ENCODE measurements at regions not wholly inside any gene's neighbourhood (a gene's known extent, or its start where the extent isn't known, plus 50 kb on each side); places are given as distances from the start of the nearest gene placed in this dataset.
"Not testable (repeated sequence)": the region's sequence is repeated elsewhere in the genome, so short reads cannot be mapped to it uniquely, and the experiment has no call there.

DNA sequence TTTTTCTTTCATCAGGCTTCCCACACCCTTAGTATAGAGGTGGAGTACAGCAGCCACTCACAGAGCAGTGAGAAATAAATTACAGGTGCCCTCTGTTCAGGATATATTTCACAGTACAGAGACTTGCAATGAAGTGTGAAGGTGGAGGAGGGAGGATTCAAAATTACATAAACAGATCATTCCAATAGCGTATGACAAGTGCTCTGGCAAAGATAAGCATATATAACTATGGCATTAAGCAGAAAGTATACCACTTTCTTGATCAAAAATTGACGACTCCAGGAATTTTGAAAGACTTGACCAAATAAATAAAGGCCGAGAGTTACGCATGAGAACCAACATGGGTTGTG lies 108.7 kb downstream of the GPX5 start:
- peaks cover 10 to 34% (median 23%) of the 10 kb centered on the region in 3 donors for H3K27me3 ChIP-seq (ENCODE audit: control insufficient read depth in 3 of 3, insufficient read depth in 3 of 3, low read length in 3 of 3)
- FAIRE-seq (no peak), DNase-seq (no peak)
- WGBS, 3 donors = 11 to 17% (median 13%) methylated on average over 4 of the region's 4 CpGs
- H3K36me3 ChIP-seq (ENCODE audit: control insufficient read depth in 3 of 3, insufficient read depth in 2 of 3, low read depth in 1 of 3, low read length in 3 of 3) = no peaks in the 10 kb centered on the region
- H3K4me3 ChIP-seq (ENCODE audit: low read depth in 1 of 3, low read length in 3 of 3) = peak overlapping the region in 1 of 3 donors; percentile 33
- H3K27ac ChIP-seq (ENCODE audit: low read depth in 1 of 3, low read length in 2 of 3) = no peak overlapping the region
- H3K9me3 ChIP-seq (ENCODE audit: control insufficient read depth in 2 of 2, insufficient read depth in 1 of 2, low read depth in 1 of 2, low read length in 1 of 2) = peaks cover 0 to 1% of the 10 kb centered on the region in 2 donors
- peaks cover 0 to 4% (median 0%) of the 10 kb centered on the region in 3 donors for H3K4me1 ChIP-seq (ENCODE audit: control insufficient read depth in 3 of 3, insufficient read depth in 2 of 3, low read depth in 1 of 3, low read length in 2 of 3)

DNA sequence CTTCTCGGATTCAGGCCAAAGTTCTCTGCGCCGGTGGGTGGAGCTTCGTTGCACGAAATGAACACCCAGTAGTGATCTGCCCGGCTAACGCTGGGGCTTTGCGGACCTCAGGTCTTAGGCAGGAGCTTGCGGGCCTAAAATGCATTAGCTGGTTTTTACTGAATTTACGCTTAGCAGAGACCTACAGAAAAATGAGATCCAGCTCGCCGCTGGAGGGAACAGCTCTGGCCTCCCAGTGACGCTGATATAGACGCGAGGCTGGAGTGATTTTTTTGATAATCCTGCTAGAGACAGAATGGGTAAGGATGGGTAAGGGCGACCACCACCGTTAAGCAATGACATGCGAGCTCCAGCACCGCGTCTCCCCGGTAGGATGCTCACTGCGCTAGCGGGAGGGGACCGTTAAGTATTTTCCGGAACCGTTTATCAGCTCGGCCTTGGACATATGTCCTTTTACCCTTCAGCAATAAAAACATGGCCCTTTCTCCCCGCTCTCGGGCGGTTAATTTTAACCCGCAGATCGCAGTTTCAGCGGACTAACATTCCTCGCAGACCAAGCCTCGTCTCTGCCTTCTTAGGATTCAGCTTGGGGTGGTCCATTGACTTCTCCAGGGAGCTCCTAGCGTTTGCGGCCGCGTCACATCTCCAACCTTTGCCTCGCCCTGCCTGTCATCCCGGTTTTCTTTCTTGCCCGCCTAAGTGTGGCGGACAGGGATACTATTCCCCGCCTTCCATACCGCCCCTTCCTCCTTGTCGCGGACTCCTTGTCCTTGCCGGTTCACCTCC lies 109.3 kb downstream of the GPX5 start:
- Histone ChIP-seq H3K27me3 (ENCODE audit: control insufficient read depth in 3 of 3, insufficient read depth in 3 of 3, low read length in 3 of 3) (peaks cover 10 to 34% (median 23%) of the 10 kb centered on the region in 3 donors), H3K4me3 (ENCODE audit: low read depth in 1 of 3, low read length in 3 of 3) (peak overlapping the region in 1 of 3 donors; percentile 33), H3K36me3 (ENCODE audit: control insufficient read depth in 3 of 3, insufficient read depth in 2 of 3, low read depth in 1 of 3, low read length in 3 of 3) (no peaks in the 10 kb centered on the region), H3K4me1 (ENCODE audit: control insufficient read depth in 3 of 3, insufficient read depth in 2 of 3, low read depth in 1 of 3, low read length in 2 of 3) (peaks cover 0 to 4% (median 0%) of the 10 kb centered on the region in 3 donors), H3K27ac (ENCODE audit: low read depth in 1 of 3, low read length in 2 of 3) (no peak overlapping the region), H3K9me3 (ENCODE audit: control insufficient read depth in 2 of 2, insufficient read depth in 1 of 2, low read depth in 1 of 2, low read length in 1 of 2) (peaks cover 0 to 1% of the 10 kb centered on the region in 2 donors)
- DNase-seq = peak in 1 of 2 donors; percentile 35
- FAIRE-seq = no peak
- 2 to 8% (median 5%) methylated on average over 47 to 48 of the region's 48 CpGs for WGBS, 3 donors

DNA sequence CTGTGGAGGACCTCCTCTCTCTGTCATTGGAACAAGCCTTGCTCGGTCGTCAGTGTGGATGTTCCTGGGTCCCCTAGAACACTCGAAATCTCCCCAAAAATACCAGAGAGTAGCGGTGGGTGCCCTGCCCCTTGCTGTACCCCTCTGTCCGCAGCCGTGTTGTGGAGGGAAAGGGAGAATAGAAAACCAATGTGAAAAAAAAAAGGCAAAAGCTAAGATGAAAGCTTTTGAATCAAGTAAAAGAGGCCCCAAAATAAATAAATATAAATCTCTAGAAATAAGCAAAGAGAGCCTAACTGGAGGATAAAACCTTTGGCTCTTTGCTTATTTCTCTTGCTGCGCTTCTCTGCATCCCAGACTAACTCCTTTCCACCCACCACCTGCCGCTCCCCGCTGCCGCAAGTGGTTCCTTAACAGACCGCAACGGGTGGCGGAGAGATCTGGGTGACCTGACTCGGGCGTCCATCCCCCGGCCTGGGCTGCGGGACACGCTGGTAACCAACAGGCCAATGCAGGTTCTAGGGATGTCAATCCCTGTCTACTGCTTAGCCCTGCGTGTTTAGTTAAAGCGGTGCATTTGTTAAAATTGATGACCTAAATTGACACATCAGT lies 110.0 kb downstream of the GPX5 start:
- H3K4me3 ChIP-seq (ENCODE audit: low read depth in 1 of 3, low read length in 3 of 3) = peak overlapping the region in 1 of 3 donors; percentile 33
- peaks cover 0 to 4% (median 0%) of the 10 kb centered on the region in 3 donors for H3K4me1 ChIP-seq (ENCODE audit: control insufficient read depth in 3 of 3, insufficient read depth in 2 of 3, low read depth in 1 of 3, low read length in 2 of 3)
- no peak overlapping the region for H3K27ac ChIP-seq (ENCODE audit: low read depth in 1 of 3, low read length in 2 of 3)
- DNase-seq = no peak
- FAIRE-seq = no peak
- H3K36me3 ChIP-seq (ENCODE audit: control insufficient read depth in 3 of 3, insufficient read depth in 2 of 3, low read depth in 1 of 3, low read length in 3 of 3) = no peaks in the 10 kb centered on the region
- H3K9me3 ChIP-seq (ENCODE audit: control insufficient read depth in 2 of 2, insufficient read depth in 1 of 2, low read depth in 1 of 2, low read length in 1 of 2) = peaks cover 0 to 1% of the 10 kb centered on the region in 2 donors
- peaks cover 10 to 34% (median 23%) of the 10 kb centered on the region in 3 donors for H3K27me3 ChIP-seq (ENCODE audit: control insufficient read depth in 3 of 3, insufficient read depth in 3 of 3, low read length in 3 of 3)
- WGBS, 3 donors = 4 to 13% (median 7%) methylated on average over 20 of the region's 20 CpGs

DNA sequence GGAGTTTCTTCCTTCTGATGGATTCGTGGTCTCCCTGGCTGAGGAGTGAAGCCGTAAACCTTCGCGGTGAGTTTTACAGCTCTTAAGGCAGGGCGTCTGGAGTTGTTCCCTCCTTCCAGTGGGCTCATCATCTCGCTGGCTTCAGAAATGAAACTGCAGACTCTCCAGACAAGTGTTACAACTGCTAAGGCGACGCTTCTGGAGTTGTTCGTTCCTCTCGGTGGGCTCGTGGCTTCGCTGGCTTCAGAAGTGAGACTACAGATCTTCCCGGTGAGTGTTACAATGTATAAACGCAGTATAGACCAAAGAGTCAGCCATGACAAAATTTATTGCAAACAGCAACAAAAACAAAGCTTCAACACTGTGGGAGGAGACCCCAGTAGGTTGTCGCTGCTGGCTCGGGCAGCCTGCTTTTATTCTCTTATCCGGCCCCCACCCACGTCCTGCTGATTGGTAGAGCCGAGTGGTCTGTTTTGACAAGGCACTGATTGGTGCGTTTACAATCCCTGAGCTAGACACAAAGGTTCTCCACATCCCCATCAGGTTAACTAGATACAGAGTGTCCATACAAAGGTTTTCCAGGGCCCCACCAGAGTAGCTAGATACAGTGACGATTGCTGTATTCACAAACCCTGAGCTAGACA lies 113.2 kb downstream of the GPX5 start:
- H3K9me3 ChIP-seq (ENCODE audit: control insufficient read depth in 2 of 2, insufficient read depth in 1 of 2, low read depth in 1 of 2, low read length in 1 of 2) = no peaks in the 10 kb centered on the region
- FAIRE-seq = no peak
- peaks cover 5 to 31% (median 18%) of the 10 kb centered on the region in 3 donors for H3K27me3 ChIP-seq (ENCODE audit: control insufficient read depth in 3 of 3, insufficient read depth in 3 of 3, low read length in 3 of 3)
- no peak for DNase-seq
- 85 to 88% (median 86%) methylated on average over 21 of the region's 21 CpGs for WGBS, 3 donors
- no peaks in the 10 kb centered on the region for H3K36me3 ChIP-seq (ENCODE audit: control insufficient read depth in 3 of 3, insufficient read depth in 2 of 3, low read depth in 1 of 3, low read length in 3 of 3)
- H3K4me3 ChIP-seq (ENCODE audit: low read depth in 1 of 3, low read length in 3 of 3) = no peak overlapping the region
- H3K4me1 ChIP-seq (ENCODE audit: control insufficient read depth in 3 of 3, insufficient read depth in 2 of 3, low read depth in 1 of 3, low read length in 2 of 3) = peaks cover 0 to 4% (median 0%) of the 10 kb centered on the region in 3 donors
- H3K27ac ChIP-seq (ENCODE audit: low read depth in 1 of 3, low read length in 2 of 3) = no peak overlapping the region

DNA sequence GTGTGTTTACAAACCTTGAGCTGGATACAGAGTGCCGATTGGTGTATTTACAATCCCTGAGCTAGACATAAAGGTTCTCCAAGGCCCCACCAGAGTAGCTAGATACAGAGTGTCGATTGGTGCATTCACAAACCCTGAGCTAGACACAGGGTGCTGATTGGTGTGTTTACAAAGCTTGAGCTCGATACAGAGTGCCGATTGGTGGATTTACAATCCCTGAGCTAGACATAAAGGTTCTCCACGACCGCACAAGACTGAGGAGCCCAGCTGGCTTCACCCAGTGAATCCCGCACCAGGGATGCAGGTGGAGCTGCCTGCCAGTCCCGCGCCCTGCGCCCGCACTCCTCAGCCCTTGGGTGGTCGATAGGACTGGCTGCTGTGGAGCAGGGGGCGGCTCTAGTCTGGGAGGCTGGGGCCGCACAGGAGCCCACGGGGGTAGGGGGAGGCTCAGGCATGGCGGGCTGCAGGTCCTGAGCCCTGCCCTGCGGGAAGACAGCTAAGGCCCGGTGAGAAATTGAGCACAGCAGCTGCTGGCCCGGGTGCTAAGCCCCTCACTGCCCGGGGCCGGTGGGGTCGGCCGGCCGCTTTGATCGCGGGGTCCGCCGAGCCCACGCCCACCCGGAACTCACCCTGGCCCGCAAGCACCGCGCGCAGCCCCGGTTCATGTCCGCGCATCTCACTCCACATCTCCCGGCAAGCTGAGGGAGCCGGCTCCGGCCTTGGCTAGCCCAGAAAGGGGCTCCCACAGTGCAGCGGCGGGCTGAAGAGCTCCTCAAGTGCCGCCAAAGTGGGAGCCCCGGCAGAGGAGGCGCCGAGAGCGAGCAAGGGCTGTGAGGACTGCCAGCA lies 114.0 kb downstream of the GPX5 start:
- not testable (repeated sequence) for H3K4me3 ChIP-seq (ENCODE audit: low read depth in 1 of 3, low read length in 3 of 3); H3K27ac ChIP-seq (ENCODE audit: low read depth in 1 of 3, low read length in 2 of 3); H3K9me3 ChIP-seq (ENCODE audit: control insufficient read depth in 2 of 2, insufficient read depth in 1 of 2, low read depth in 1 of 2, low read length in 1 of 2); DNase-seq; H3K4me1 ChIP-seq (ENCODE audit: control insufficient read depth in 3 of 3, insufficient read depth in 2 of 3, low read depth in 1 of 3, low read length in 2 of 3); H3K36me3 ChIP-seq (ENCODE audit: control insufficient read depth in 3 of 3, insufficient read depth in 2 of 3, low read depth in 1 of 3, low read length in 3 of 3); FAIRE-seq
- WGBS, 3 donors = 95 to 97% (median 96%) methylated on average over 32 to 47 of the region's 47 CpGs
- peaks cover 5 to 29% (median 15%) of the 10 kb centered on the region in 3 donors for H3K27me3 ChIP-seq (ENCODE audit: control insufficient read depth in 3 of 3, insufficient read depth in 3 of 3, low read length in 3 of 3)

DNA sequence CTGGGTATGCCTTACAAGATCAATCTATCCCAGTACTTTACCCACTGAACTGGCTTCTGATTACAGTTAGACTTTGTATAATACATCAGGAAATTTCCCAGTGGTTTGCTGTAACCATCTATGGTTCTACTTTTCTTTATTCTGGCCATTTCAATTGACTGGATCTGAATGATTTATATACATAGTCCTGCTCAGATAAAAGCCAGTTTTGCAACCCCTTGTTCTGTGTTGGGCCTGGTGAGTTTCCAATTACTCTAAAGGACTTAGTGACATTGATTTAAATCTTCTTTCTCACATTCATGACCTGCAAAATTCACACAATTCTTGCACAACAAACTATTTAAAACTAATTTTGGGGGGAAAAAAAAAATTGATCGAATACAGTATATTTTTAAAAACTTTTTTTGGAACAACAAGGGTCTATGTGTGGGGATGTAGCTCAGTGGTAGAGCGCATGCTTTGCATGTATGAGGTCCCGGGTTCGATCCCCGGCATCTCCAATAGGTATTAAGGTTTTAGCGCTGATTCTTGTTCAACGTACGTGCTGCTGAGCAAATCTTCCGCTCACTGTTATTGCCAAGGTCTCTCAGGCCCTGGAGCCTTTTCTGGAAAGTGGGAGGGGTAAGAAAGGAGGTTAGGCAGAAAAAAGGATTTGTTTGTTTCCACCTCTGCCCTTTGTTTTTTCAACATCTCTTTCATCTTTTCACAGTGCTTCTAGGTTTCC lies 117.5 kb downstream of the GPX5 start:
- no peak for FAIRE-seq

DNA sequence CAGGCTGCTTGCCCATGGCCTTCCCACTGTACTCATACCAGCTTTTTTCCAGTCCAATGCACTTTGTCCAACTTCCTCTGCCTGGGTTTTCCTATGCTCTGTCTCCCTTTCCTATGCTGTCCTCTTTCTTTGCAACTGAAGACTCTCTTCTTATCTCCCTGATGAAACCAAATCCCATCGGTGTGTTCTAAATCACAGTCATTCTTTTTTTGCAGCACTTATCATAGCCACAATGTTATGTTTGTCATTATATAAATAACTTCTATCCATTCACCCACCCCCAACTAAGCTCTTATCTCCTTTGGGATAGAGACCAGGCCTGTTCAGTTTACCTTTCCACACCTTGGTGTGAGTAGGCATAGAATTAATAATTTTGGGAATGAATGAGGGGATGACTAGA lies 121.0 kb downstream of the GPX5 start:
- WGBS, 3 donors = 10 to 49% (median 28%) methylated on average over 1 of the region's 1 CpG
- FAIRE-seq (no peak), DNase-seq (no peak)
- Histone ChIP-seq H3K27ac (ENCODE audit: low read depth in 1 of 3, low read length in 2 of 3) (no peak overlapping the region), H3K27me3 (ENCODE audit: control insufficient read depth in 3 of 3, insufficient read depth in 3 of 3, low read length in 3 of 3) (peaks cover 0 to 30% (median 15%) of the 10 kb centered on the region in 3 donors), H3K4me1 (ENCODE audit: control insufficient read depth in 3 of 3, insufficient read depth in 2 of 3, low read depth in 1 of 3, low read length in 2 of 3) (no peaks in the 10 kb centered on the region), H3K4me3 (ENCODE audit: low read depth in 1 of 3, low read length in 3 of 3) (no peak overlapping the region), H3K36me3 (ENCODE audit: control insufficient read depth in 3 of 3, insufficient read depth in 2 of 3, low read depth in 1 of 3, low read length in 3 of 3) (no peaks in the 10 kb centered on the region), H3K9me3 (ENCODE audit: control insufficient read depth in 2 of 2, insufficient read depth in 1 of 2, low read depth in 1 of 2, low read length in 1 of 2) (no peaks in the 10 kb centered on the region)

More for the DNA sequence above, 117.5 kb downstream of the GPX5 start:
- no peak for DNase-seq
- Histone ChIP-seq H3K4me3 (ENCODE audit: low read depth in 1 of 3, low read length in 3 of 3) (no peak overlapping the region), H3K9me3 (ENCODE audit: control insufficient read depth in 2 of 2, insufficient read depth in 1 of 2, low read depth in 1 of 2, low read length in 1 of 2) (no peaks in the 10 kb centered on the region), H3K4me1 (ENCODE audit: control insufficient read depth in 3 of 3, insufficient read depth in 2 of 3, low read depth in 1 of 3, low read length in 2 of 3) (no peaks in the 10 kb centered on the region), H3K27ac (ENCODE audit: low read depth in 1 of 3, low read length in 2 of 3) (no peak overlapping the region), H3K27me3 (ENCODE audit: control insufficient read depth in 3 of 3, insufficient read depth in 3 of 3, low read length in 3 of 3) (peaks cover 0 to 21% (median 6%) of the 10 kb centered on the region in 3 donors), H3K36me3 (ENCODE audit: control insufficient read depth in 3 of 3, insufficient read depth in 2 of 3, low read depth in 1 of 3, low read length in 3 of 3) (no peaks in the 10 kb centered on the region)
- WGBS, 3 donors = 15 to 27% (median 23%) methylated on average over 9 of the region's 9 CpGs
